Stimulated activated CD4-positive, alpha-beta T cell treated with anti-CD3 and anti-CD28 coated beads, Interleukin-12 subunit alpha, Interleukin-12 subunit beta, amount 100 ng/mL, for 48 hours (primary cell): ENCODE measurements at regions not wholly inside any gene's neighbourhood (a gene's known extent, or its start where the extent isn't known, plus 50 kb on each side); places are given as distances from the start of the nearest gene placed in this dataset.
"Not testable (repeated sequence)": the region's sequence is repeated elsewhere in the genome, so short reads cannot be mapped to it uniquely, and the experiment has no call there.

ENCODE experiments used
- DNase-seq, 3 donors: peaks; one replicate each; pipeline ENCODE4 v3.0.0-alpha.2; 2020; ENCODE audit warnings: low read depth in 2 of 3, low spot score in 1 of 3

DNA sequence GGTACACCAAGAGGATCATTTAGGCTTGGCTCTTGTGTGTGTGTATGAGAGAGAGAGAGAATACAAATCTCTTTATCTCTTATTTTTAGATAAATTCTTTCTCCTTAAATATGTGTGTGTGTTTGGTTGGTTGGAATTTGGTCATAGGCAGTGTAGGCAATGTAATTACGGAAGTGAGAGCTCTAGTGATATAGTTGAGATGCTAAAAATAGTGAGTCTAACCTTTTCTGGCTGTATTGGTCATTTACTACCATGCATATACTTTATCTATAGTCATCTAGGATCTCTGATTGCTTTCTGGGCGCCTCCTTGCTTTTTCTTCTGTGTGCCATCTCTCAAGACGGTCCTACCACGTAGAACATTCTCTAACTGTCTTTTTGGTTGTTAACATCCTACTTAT, 250.2 kb downstream of the NUF2 start:
- DNase-seq, result no peak

DNA sequence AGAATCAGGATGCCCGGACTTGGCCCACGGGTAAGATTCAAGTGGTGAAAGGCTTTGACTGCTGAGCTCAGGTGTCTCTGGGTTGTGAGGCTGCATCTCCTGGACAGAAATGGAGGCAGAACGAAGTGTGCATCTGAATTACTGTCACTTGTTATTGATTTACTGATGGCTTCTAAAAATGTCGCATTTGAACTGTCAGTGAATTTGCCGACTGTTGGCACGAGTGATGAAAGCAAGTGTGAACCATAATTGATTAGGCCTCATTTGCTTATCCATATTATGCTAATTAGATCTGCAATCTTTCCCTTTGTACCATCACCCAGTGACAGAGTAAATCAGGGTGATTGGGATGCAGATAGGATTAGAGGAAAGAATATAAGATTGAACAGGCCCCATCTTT, 252.4 kb downstream of the NUF2 start:
- DNase-seq, result no peak

DNA sequence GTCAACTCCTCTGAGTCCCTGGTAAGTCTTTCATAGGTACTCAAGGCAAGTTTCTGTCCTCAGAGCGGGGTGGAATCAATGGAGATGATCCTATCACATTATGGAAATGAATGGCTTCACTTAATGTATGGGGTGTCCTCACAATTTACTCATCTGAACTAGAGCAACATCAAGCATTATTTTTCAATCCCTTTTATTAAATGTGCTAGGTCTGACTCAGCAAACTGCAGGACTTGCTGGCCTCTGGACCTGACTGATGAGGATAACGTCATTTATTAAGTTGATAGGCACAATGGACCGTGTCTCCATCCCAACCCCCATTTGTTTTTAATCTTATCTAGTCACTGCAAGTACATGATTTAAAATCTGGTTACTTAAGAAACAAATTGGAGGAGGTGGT, 259.2 kb downstream of the NUF2 start:
- DNase-seq, result no peak

DNA sequence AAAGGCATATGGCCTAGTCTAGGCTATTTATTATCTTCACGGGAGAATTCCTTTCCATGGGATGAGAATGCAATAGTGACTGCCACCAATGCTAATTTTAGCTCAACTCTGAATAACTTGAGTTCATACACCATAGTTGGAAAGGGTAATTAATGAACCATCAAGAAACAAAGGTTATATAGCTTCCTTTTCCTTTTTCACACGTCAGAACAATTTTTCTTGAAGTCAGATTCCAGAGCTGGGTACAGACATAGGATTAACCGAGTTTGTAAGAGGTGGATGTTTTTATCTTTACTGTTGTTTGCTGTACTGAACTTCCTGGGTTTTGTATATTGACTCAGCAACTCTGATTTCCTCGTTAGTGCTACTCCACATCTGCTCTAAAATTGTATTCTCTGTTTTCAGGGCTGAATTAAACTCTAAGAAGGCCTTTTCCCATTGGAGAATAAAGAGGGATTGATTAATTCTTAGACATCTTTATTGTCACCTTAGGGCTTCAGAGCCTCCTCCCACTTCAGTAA, 262.0 kb downstream of the NUF2 start:
- no peak for DNase-seq

DNA sequence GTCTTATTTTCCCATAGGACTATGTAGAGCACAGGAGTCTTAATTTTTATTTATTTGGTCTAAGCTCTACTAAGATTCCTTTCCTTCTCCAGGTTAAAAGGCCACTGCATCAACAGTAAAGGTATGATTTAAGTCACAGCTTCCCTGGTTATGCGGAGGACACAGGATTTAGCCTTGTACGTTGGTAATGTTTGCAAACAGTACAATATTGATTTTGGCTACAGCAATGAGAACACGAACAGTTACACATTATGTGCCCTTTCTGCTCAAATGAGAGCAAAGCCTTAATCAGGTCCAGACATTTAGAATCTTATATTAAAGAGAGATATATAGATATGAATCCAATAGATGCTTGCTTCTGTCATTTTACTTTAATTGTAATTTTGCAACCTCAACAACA, 264.0 kb downstream of the NUF2 start:
- DNase-seq, result no peak

DNA sequence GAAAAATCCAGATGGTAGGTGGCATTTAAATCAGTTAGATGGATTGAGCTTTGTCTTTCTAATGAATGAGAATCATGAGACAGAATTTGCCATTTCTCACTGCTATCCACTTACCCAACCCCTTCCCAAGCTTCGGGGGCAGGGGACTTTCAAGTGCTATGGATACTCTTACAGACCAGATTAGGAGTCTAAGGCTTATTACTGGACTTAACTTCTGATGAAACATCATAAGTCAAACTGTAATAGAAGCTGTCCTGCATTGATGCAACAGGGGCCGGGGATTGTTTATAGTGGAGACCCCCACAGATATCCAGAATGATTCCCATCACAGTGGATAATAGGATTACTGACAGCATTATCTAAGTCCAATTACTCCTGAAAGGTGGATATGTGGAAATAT, 267.0 kb downstream of the NUF2 start:
- DNase-seq, result no peak

DNA sequence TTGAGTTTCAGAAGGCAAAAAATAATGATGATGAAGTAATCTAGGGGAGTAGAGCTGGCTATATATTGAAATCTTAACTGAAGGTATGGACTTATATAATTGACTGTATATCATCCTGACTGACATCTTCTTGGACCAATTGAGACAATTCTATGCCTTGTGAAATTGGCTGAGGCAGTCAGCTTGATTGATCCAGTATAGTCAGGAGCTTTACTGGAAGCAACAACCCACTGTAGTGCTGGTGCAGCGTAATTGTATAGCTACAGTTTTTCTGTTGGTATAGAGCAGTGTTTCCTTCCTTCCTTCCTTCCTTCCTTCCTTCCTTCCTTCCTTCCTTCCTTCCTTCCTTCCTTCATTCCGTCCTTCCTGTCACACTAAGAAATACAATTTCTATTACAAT, 268.0 kb downstream of the NUF2 start:
- no peak for DNase-seq

DNA sequence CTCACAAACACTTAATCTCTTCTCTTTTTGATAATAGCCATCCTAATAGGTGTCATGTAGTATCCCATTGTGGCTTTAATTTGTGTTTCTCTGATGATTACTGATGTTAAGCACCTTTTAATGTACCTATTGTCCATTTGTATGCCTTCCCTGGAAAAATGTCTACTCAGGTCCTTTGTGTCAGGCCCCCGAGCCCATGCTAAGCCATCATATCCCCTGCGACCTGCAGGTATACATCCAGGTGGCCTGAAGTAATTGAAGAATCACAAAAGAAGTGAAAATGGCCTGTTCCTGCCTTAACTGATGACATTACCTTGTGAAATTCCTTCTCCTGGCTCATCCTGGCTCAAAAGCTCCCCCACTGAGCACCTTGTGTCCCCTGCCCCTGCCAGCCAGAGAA, 269.4 kb downstream of the NUF2 start:
- not testable (repeated sequence) for DNase-seq

DNA sequence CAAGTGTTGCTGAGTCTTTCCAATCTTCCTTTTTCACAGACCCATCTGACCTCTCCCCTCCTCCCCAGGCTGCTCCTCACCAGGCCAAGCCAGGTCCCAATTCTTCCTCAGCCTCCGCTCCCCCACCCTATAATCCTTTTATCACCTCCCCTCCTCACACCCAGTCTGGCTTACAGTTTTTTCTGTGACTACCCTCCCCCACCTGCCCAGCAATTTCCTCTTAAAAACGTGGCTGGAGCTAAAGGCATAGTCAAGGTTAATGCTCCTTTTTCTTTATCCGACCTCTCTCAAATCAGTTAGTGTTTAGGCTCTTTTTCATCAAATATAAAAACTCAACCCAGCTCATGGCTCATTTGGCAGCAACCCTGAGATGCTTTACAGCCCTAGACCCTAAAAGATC, 270.9 kb downstream of the NUF2 start:
- DNase-seq, result not testable (repeated sequence)

DNA sequence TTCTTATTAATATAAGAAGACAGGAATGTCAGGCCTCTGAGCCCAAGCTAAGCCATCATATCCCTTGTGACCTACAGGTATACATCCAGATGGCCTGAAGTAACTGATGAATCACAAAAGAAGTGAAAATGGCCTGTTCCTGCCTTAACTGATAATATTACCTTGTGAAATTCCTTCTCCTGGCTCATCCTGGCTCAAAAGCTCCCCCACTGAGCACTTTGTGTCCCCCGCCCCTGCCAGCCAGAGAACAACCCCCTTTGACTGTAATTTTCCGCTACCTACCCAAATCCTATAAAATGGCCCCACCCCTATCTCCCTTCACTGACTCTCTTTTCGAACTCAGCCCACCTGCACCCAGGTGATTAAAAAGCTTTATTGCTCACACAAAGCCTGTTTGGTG, 274.4 kb downstream of the NUF2 start:
- not testable (repeated sequence) for DNase-seq

DNA sequence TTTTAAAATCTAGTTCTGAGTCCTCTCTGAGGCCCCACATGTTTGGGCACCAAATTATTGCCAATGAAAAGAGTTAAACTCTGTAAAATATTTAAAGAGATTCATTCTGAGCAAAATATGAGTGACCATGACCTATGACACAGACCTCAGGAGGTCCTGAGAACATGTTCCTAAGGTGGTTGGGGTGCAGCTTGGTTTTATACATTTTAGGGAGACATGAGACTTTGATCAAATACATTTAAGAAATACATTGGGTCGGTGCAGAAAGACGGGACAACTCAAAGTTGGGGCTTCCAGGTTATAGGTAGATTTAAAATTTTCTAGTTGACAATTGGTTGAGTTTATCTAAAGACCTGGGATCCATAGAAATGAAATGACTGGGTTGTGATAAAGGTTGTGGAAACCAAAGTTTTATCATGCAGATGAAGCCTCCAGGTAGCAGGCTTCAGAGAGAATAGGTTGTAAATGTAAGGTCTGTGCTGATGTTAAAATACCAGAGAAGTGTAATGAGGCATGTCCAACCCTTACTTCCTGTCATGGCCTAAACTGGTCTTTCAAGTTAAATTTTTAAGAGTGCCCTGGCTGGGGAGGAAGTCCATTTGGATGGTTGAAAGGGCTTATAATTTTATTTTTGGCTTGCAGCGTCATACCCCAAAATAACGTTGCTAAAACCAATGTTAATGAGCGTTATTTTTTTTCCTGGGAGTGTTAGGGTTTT, 274.9 kb downstream of the NUF2 start:
- DNase-seq, result no peak

DNA sequence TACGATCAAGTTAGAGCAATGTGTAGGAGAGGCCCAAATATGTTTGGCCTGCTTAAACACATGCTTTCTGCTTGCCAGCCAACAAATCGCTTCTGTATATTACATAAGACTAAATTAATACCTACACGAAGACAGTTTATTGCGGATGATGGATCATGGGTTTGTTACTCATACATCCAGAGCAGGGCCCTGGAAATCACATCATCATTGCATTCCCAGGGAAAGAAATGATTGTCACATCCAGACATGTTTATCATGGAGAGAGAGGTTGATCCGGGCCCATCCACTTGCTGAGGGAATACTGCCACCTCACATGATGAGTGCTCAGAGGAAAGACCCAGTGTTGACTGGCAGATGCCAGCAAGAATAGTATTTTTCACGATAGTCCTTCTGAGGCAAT, 282.6 kb downstream of the NUF2 start:
- no peak for DNase-seq

DNA sequence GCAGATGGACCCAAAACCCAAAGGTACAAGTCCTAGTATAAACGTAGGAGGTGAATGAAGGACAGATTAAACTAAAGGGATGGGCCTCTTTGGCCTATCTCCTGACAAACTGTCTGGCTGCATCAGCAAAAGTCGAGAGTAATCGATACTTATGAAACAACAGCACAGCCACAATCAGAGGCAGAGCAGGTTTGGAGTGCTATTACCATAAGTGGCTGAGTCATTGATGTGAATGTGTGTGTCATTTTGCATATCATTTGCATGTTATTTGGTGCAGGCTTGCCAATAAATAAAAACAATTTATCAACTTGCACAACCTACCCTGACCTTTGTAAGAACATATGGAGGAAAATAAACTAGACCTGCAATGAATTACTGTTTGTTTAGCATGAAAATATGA, 283.1 kb downstream of the NUF2 start:
- no peak for DNase-seq

DNA sequence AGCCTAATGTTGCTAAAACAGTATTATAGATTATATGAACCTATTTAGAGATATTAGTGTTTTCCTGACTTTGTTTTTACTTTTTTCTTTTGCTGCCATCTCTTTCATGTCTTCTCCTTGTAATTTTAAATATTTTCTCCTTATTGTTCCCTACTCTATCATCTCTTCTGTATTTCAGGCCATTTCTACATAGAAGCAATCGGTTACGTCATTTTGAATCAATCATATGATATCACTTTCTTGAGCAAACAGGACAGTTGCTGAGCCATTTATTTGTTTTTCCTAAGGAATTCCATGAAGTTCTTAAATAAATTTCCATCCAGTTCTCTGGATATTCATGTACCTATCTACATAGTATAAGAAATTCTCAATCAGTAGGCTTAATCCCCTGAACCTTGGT, 287.2 kb downstream of the NUF2 start:
- DNase-seq, result no peak

DNA sequence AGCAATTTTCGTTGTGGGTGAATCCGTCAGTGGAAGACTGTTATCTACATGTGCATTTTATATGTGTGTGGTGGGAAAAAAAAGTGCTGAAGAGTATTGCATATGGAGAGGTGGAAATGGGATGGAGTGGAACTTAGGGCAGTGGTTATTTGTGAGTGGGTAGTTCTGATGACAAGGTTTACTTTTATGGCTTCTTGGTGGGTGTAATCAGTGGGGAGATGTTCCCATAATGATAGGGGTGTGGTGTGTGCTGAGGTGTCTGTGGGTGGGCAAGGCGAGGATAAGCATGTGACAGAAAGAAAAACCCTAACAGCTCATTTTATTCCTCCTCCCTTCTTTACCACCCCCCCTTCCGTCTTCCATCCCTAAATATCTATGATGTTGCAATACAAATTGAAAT, 288.1 kb downstream of the NUF2 start:
- DNase-seq, result no peak

DNA sequence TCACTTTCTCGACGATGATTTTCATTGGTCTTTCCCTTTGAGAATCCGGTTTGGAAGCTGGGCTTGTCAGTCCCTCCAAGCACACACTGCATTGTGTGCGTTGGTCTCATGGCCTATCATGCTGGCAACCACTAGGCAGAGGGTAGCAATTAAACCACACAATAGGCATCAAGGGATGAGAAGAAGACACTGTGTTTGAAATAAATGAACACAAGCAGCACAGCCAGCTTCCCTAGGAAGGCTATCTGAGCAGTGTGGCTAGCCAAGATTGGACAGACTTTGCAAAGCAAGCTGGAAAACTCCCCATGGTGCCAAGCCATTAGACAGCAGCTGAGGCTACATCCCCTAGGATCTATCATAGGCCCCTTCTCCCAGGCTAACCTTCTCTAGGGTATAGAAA, 288.7 kb downstream of the NUF2 start:
- no peak for DNase-seq

DNA sequence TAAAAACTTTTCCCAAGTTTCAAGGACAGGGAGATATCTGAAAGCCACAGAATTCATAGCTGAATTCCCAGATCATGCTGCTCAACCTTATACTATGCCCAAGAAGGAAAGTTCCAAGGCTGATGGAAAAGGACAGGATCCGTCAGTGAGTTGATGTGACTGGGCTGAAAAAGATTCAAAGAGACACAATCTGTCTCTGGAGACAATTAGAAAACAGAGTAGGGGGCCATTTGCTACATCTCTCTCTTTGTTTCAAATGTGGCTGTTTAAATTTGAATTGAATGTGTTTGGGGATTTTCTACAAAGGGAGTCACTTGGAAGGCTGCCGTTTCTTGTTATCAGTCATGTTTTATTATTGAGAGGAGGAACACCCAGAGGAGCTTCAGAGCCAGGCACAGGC, 292.6 kb downstream of the NUF2 start:
- DNase-seq, result no peak

DNA sequence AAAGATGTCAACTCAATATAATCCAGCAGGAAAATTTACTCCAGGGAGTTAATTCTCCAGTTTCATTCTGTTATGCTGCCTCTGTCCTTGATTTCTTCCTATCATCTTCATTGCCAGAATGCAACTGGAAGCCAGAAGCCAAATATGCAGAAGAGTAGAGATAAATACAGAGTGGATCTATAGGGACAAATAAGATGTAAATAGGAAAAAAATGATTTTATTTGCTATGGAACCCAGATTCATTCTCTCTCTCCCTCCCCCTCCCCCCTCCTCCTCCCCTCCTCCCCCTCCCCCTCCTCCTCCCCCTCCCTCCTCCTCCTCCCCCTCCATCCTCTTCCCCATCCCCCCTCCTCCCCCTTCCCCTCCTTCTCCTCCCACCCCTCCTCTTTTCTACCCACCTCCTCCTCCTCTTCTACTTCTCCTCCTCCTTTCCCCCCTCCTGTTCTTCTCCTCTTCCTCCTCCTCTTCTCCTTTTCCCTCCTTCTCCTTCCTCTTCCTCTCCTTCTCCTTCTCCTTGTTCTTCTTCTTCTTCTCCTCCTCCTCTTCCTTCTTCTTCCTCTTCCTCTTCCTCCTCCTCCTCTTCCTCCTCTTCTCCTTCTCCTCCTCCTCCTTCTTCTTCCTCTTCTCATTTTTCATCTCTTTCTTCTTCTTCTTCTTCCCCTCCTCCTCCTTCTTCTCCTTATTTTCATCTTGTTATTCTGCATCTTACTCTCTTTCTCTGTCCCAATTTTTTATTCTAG, 306.4 kb downstream of the NUF2 start:
- DNase-seq, result no peak

DNA sequence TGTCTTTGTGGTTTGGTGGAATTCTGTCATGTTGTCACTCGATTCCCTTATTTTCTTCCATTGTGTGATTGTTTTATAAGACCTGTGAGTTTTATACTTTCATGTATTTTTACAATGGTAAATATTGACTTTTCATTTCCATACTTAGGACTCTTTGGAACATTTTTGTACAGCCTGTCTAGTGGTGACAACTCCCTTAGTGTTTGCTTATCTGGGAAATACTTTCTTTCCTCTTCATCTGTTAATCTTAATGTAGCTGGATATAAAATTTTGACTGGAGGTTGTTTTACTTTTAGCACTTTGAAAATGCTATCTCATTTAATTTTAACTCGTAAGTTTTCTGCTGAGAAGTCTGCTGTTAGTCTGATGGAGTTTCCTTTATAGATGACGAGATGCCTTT, 310.5 kb downstream of the NUF2 start:
- DNase-seq, result no peak

DNA sequence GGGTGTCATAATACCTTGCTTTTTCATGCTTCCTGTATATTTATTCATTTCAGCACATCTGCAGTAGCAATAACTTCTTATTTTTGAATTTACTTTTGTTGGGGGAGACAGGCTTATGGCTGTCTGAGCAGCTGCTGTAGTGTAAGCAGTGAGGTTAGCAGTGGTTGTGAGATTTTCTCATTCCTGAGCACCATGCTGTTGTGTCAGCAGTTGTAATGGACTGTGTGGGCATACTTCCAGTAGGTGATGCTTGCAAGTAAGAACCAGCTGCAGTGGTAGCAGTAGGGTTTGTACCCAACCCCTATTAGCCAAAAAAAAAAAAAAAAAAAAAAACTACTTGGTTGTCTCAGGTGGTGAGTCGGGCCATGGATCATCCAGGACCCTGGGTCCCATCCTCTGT, 311.6 kb downstream of the NUF2 start:
- no peak for DNase-seq

DNA sequence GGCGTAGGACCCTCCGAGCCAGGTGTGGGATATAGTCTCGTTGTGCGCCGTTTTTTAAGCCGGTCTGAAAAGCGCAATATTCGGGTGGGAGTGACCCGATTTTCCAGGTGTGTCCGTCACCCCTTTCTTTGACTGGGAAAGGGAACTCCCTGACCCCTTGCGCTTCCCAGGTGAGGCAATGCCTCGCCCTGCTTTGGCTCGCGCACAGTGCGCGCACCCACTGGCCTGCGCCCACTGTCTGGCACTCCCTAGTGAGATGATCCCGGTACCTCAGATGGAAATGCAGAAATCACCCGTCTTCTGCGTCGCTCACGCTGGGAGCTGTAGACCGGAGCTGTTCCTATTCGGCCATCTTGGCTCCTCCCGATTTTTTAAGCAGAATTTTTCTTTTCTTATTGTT, 323.9 kb downstream of the NUF2 start:
- not testable (repeated sequence) for DNase-seq

DNA sequence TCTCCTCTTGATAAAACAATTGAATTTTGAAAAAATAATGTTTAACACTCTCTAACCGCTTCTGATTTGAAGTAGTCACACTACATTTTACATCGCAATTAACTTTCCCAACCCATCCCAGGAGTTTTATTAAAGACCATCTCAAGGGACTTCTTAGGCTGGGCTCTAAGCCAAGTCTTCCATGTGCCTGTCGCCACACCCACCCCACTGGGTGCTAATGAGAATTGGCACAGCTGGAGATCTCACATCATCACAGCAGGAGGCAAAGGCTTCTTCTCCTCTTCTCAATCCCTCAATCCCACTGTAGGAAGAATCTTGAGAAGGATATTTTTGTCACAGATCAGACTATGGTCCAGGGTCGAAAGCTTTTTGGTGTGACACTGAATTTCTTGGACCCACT, 328.9 kb downstream of the NUF2 start:
- DNase-seq, result no peak

DNA sequence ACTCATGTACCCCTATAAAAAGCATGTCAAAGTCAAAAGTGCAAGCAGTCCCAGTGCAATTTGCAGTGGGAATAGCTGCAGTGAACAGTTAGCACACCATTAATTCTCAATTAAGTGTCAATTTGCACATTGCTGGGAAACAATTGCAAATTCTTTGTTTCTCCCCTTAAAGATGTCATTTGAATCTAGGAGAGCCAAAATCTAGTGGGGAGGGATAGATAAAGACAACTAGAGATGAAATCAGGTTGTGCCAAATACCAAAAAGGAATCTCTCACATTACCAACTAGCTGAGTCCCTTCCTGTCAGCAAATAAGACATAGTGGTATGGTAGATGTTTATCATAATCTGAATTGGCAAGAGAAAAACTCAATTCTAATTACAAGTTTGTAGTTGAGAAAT, 330.7 kb downstream of the NUF2 start:
- DNase-seq, result no peak
